ENCODE measurements at regions not wholly inside any gene's neighbourhood (a gene's known extent, or its start where the extent isn't known, plus 50 kb on each side); places are given as distances from the start of the nearest gene placed in this dataset.
"Not testable (repeated sequence)": the region's sequence is repeated elsewhere in the genome, so short reads cannot be mapped to it uniquely, and the experiment has no call there.

GRCh38 chr12:67484791-67485480 lies 163.6 kb upstream of the DYRK2 start:
- DNase-seq (ENCODE audit: insufficient read length, low spot score): no peak
- no peak for FAIRE-seq

GRCh38 chr12:67486671-67487070 lies 161.9 kb upstream of the DYRK2 start:
- FAIRE-seq (no peak), DNase-seq (ENCODE audit: insufficient read length, low spot score) (no peak)

DNA sequence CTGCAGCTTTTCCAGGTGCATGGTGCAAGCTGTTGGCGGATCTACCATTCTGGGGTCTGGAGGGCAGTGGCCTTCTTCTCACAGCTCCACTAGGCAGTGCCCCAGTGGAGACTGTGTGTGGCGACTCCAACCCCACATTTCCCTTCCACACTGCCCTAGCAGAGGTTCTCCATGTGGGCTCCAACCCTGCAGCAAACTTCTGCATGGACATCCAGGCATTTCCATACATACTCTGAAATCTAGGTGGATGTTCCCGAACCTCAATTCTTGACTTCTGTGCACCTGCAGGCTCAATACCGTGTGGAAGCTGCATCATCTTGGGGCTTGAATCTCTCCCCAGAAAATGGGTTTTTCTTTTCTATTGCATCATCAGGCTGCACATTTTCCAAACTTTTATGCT lies 160.2 kb upstream of the DYRK2 start:
- FAIRE-seq; DNase-seq (ENCODE audit: insufficient read length, low spot score): not testable (repeated sequence)

DNA sequence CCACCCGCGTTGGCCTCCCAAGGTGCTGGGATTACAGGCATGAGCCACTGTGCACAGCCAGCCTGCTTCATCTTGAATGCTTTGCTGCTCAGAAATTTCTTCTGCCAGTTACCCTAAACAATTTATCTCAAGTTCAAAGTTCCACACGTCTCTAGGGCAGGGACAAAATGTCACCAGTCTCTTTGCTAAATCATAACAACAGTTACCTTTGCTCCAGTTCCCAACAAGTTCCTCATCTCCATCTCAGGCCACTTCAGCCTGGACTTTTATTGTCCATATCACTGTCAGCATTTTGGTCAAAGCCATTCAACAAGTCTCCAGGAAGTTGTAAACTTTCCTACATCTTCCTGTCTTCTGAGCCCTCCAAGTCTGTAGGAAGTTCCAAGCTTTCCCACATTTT lies 159.5 kb upstream of the DYRK2 start:
- DNase-seq (ENCODE audit: insufficient read length, low spot score): no peak
- no peak for FAIRE-seq

GRCh38 chr12:67496581-67496980 lies 152.0 kb upstream of the DYRK2 start:
- FAIRE-seq (no peak), DNase-seq (ENCODE audit: insufficient read length, low spot score) (no peak)

DNA sequence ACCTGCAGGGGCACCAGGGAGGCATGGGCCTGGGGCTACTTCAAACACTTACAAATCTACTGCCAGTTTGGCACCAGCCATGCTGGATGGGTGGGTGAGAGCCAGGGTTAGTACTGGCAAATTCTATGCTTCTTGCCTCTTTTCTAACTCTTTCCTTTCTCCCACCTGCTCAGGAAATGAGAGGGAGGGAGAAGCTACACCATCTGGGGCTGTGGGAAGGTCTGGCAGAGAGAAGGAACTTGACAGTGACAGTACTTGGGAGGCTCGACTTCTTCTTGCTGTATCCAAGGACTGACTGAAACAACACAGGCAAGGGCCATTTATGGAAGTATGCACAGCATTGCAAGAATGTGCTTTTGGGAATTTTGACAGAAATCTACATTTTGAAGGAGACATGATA lies 149.6 kb upstream of the DYRK2 start:
- FAIRE-seq (no peak), DNase-seq (ENCODE audit: insufficient read length, low spot score) (no peak)

GRCh38 chr12:67501362-67501761 lies 147.2 kb upstream of the DYRK2 start:
- no peak for FAIRE-seq

GRCh38 chr12:67504026-67504425 lies 144.5 kb upstream of the DYRK2 start:
- DNase-seq (ENCODE audit: insufficient read length, low spot score) (no peak), FAIRE-seq (no peak)

More at GRCh38 chr12:67501362-67501761, 147.2 kb upstream of the DYRK2 start:
- DNase-seq (ENCODE audit: insufficient read length, low spot score): no peak

DNA sequence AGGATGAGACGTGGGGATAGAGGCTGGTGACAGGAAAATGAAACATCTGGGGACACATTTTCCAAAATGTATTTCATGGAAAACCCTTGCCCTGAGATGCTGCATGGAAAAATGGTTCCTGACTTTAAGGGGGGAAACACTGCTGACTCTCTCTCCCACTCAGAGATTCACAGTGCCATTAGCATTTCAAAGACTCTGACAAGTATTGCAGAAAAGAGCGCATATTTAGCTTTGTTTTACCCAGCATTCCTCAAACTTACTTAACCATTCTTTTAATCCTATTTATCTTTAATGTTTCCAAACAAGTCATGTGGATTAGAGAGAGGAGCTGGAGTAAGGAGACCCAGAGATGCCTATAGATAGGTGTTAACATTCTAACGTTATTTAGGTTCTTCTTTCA lies 141.8 kb upstream of the DYRK2 start:
- DNase-seq (ENCODE audit: insufficient read length, low spot score): no peak
- no peak for FAIRE-seq

DNA sequence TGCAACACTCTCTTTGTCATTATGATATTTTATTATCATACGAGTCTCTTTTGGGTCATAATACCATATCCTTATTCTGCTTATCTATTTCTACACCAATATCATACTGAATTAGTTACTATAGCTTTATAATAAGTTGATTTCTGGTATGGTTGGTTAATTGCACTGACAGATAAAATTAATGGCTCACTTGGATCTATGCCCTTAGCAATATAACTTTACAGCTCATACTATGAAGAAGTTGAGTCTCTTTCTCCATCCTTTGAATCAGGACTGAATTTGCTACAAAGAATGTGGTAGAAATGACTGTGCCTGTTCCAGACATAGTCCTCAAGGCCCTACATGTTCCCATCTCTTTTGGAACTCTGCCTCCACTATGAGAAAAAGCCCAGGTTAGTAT lies 139.7 kb upstream of the DYRK2 start:
- no peak for FAIRE-seq
- DNase-seq (ENCODE audit: insufficient read length, low spot score): no peak

GRCh38 chr12:67509666-67510386 lies 138.7 kb upstream of the DYRK2 start:
- FAIRE-seq (no peak), DNase-seq (ENCODE audit: insufficient read length, low spot score) (no peak)

- FAIRE-seq: no peak
- no peak for DNase-seq (ENCODE audit: insufficient read length, low spot score)
These were observed 136.5 kb upstream of the DYRK2 start for GRCh38 chr12:67512061-67512460.

- FAIRE-seq (no peak), DNase-seq (ENCODE audit: insufficient read length, low spot score) (no peak)
These were observed 134.0 kb upstream of the DYRK2 start for GRCh38 chr12:67514502-67514901.

GRCh38 chr12:67515679-67516340 lies 132.7 kb upstream of the DYRK2 start:
- FAIRE-seq: no peak
- no peak for DNase-seq (ENCODE audit: insufficient read length, low spot score)

DNA sequence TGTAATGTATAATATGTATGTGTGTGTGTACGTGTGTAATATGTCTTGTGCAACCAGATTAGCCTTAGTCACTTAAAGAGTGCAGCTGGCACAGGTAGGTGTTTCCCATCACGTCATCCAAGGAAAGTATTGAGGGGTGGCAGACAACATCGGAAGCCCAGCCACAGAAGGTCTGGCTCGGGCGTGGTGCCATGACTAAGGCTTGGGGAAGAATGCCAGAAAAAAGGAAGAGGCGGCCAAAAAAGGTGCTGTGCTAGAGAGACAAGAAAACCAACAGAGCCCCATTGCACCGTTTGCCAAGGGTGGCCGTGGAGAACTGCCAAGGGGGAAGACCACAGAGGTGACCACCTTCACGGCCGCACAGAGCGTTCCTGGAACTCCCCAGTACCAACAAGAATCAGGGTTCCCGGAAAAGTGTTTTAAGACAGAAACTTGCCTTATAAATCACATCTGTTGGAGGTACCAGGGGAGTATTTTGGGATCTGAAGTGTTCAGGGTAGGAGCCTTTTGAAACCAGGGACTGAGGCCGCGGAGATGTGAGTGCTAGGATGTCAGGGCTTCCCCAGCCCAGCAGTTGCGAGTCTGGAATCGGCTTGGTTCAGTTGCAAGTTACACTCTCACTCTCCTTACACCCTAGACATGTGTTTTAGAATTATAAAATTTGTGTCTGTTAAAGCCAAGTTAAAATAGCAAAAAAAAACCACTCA lies 131.2 kb upstream of the DYRK2 start:
- DNase-seq (ENCODE audit: insufficient read length, low spot score): no peak

GRCh38 chr12:67519484-67520433 lies 128.8 kb upstream of the DYRK2 start:
- DNase-seq (ENCODE audit: insufficient read length, low spot score): no peak
- no peak for FAIRE-seq

More for the DNA sequence above, 131.2 kb upstream of the DYRK2 start:
- FAIRE-seq: no peak

DNA sequence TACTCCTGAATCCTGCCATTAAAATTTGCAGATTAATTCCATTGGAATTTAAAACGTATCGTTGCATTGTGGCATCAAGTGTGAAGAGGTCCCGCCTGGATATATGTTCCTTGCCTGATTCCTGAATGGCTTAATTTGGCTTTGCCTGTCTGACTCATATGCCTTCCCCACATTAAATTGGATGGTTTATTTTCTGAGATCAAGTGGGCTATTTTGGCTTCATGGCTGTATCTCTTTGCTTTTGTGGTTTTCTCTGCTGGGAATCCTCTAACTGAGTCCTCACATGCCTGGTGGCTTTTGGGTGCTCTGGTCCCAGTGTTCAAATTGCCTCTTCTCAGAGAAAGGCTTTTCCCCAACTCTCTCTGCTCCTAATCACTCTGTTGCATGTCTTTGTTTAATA lies 127.9 kb upstream of the DYRK2 start:
- DNase-seq (ENCODE audit: insufficient read length, low spot score) (no peak), FAIRE-seq (no peak)

- DNase-seq (ENCODE audit: insufficient read length, low spot score): no peak
- no peak for FAIRE-seq
These were observed 126.3 kb upstream of the DYRK2 start for GRCh38 chr12:67522222-67522621.

DNA sequence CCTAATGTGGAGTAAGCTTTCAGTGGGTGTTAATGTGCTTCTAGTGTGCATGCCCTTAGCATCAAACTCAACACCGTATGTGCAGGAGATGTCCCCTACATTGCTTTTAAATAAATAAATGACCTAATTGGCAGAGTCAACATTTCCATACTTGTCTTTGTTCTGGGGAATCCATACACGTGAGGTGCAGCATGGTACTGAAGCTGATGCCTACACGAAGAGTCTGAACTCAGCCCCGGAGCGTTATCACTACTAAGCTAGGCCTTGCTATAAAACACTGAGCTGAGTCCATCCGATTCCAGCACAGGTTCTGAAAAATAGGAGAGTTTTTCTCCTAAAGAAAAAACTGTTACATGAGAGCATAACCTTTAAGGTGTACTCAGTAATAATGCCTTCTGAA lies 125.0 kb upstream of the DYRK2 start:
- DNase-seq (ENCODE audit: insufficient read length, low spot score) (no peak), FAIRE-seq (no peak)
